ENCODE measurements at regions not wholly inside any gene's neighbourhood (a gene's known extent, or its start where the extent isn't known, plus 50 kb on each side); places are given as distances from the start of the nearest gene placed in this dataset.
"Not testable (repeated sequence)": the region's sequence is repeated elsewhere in the genome, so short reads cannot be mapped to it uniquely, and the experiment has no call there.

DNA sequence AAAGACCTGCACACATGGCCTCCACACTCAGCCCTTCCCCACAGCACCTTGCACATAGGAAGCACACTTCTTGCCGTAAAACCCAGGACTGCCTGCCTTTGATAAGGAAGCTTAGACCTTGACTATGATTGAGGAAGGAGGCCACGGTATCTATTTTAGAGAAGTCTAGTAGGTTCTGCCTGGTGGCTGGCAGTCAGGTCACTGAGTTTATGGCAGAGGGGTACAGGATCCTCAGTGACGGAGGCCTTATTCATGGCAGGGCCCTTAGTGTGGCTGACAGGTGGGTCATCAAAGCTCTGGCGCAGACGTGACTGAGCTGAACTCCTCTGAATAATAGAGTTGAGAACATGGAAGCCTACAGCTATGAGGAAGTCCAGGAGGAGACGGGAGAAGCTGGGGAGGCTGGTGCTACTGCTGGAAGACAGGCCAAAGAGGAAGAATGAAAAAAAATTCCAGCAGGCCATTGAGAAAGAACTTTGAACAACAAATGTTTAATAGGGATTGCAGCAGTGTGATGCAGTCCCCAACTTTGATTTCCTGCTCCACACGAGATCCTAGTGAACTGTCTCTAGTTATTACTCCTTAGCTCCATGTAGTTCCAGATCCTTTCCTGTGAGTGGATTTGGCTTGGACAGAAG is 142.8 kb downstream of the BCL2L11 start:
- H3K27ac ChIP-seq (ENCODE audit: low read depth in 1 of 2, low read length in 2 of 2); intact Hi-C loops (cut with DNase I, micrococcal nuclease); H3K4me3 Mint-ChIP-seq; CTCF ChIA-PET; H3K27me3 Mint-ChIP-seq; ATAC-seq (ENCODE audit: poor library complexity); POLR2A ChIA-PET; H3K4me1 Mint-ChIP-seq (ENCODE audit: low read depth); H3K36me3 Mint-ChIP-seq (ENCODE audit: low read depth); H3K4me1 ChIP-seq (ENCODE audit: insufficient read depth, low read length); H3K27me3 ChIP-seq (ENCODE audit: control insufficient read depth in 1 of 2, insufficient read depth in 2 of 2, low read length in 2 of 2); H3K9me3 Mint-ChIP-seq; H3K9me3 ChIP-seq (ENCODE audit: control insufficient read depth in 1 of 2, insufficient read depth in 1 of 2, low read length in 2 of 2); DNase-seq; H3K4me3 ChIP-seq (ENCODE audit: low read length); H3K36me3 ChIP-seq (ENCODE audit: insufficient read depth, low read length); H3K27ac Mint-ChIP-seq: not testable (repeated sequence)

DNA sequence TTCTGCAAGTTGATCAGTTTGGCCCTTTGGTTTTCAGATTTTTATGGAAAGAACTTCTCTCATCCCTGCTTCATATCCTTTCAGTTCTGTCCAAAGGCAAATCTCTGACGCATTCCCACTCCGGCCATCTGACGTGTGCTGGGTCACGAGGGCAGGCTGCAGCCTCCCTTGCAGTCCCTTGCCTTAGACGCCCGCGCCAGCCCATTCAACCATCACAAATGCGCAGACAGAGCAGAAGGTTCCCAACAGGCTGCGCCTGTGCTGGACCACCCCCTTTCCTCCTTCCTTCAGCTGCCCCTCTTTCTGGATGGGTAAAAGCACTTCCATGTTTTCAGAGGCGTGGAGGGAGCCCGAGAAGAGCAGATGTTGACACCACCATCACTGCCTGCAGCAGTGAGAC is 144.2 kb downstream of the BCL2L11 start:
- H3K4me3 ChIP-seq (ENCODE audit: low read length); intact Hi-C loops (cut with DNase I, micrococcal nuclease); H3K36me3 Mint-ChIP-seq (ENCODE audit: low read depth); H3K9me3 ChIP-seq (ENCODE audit: control insufficient read depth in 1 of 2, insufficient read depth in 1 of 2, low read length in 2 of 2); H3K27ac Mint-ChIP-seq; H3K27me3 ChIP-seq (ENCODE audit: control insufficient read depth in 1 of 2, insufficient read depth in 2 of 2, low read length in 2 of 2); CTCF ChIA-PET; POLR2A ChIA-PET; H3K4me1 ChIP-seq (ENCODE audit: insufficient read depth, low read length); H3K4me1 Mint-ChIP-seq (ENCODE audit: low read depth); H3K4me3 Mint-ChIP-seq; H3K27ac ChIP-seq (ENCODE audit: low read depth in 1 of 2, low read length in 2 of 2); H3K9me3 Mint-ChIP-seq; H3K27me3 Mint-ChIP-seq; ATAC-seq (ENCODE audit: poor library complexity); DNase-seq; H3K36me3 ChIP-seq (ENCODE audit: insufficient read depth, low read length): not testable (repeated sequence)

DNA sequence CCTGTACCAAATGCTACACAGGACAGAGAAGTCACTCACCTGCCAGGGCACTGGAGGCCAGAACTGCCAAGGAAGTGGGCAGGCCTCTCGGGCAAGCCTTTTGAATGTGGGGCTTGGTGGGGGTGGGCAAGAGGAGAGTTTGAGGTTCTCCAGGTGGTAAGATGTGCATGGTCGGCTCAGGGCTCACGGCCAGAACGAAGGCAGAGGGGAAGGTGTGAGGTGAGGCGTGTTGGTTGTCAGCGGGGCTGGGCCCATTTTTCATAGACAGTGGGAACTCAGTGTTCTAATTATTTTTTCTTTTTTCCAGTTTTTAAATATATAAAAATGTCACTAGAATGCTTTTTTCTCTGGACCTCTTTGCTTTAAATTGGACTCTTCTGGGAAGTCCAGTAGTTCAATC is 145.8 kb downstream of the BCL2L11 start:
- H3K27me3 ChIP-seq (ENCODE audit: control insufficient read depth in 1 of 2, insufficient read depth in 2 of 2, low read length in 2 of 2); DNase-seq; CTCF ChIA-PET; H3K4me1 ChIP-seq (ENCODE audit: insufficient read depth, low read length); H3K9me3 Mint-ChIP-seq; H3K36me3 Mint-ChIP-seq (ENCODE audit: low read depth); H3K27me3 Mint-ChIP-seq; H3K27ac ChIP-seq (ENCODE audit: low read depth in 1 of 2, low read length in 2 of 2); H3K4me3 ChIP-seq (ENCODE audit: low read length); H3K4me3 Mint-ChIP-seq; H3K36me3 ChIP-seq (ENCODE audit: insufficient read depth, low read length); H3K4me1 Mint-ChIP-seq (ENCODE audit: low read depth); H3K27ac Mint-ChIP-seq; H3K9me3 ChIP-seq (ENCODE audit: control insufficient read depth in 1 of 2, insufficient read depth in 1 of 2, low read length in 2 of 2); intact Hi-C loops (cut with DNase I, micrococcal nuclease); POLR2A ChIA-PET; ATAC-seq (ENCODE audit: poor library complexity): not testable (repeated sequence)

DNA sequence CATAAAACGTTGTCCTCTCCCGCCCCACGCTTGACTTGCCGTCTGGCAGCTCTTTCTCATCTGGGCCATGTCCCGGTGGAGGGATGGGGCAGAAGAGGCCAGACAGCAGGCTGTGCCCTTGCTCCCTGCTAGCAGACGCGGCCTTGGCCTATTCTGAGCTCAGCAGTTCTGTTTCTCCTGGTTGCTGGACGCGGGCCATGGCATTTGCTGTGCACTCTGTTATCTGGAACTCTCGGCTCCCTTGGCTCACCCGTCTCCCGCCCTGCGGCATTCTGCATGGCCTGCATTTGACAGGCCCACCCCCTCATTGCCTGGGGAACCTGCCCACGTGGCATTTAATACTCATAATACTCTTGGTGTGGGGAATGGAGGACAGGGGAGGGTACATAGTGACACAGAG is 146.3 kb downstream of the BCL2L11 start:
- ATAC-seq (ENCODE audit: poor library complexity); CTCF ChIA-PET; intact Hi-C loops (cut with DNase I, micrococcal nuclease): not testable (repeated sequence)

DNA sequence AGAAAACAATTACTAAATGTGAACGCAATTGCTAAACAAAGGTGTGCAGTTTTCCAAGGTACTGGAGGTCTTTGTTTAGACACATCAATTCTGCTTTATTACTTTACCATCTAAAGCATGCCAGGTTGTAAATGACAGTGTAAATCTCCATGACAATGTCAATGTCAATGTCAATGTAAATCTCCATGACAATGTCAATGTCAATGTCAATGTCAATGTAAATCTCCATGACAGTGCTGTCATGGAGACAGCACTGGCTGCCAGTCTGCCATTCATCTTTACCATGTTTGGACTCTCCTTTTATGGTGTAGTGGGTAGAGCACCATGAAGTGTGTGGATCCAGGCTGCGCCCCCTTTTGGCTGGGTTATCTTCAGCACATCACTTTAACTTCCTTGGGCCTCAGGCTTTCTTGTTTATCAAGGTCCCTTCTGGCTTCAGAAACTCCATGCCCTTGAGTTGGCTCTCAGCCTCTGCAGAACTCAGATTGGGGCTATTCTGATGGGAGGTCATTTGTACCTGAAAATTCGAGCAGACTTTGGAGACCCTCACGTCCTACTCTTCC is 149.1 kb downstream of the BCL2L11 start:
- H3K27me3 ChIP-seq (ENCODE audit: control insufficient read depth in 1 of 2, insufficient read depth in 2 of 2, low read length in 2 of 2); intact Hi-C loops (cut with DNase I, micrococcal nuclease); H3K36me3 ChIP-seq (ENCODE audit: insufficient read depth, low read length); H3K36me3 Mint-ChIP-seq (ENCODE audit: low read depth); H3K4me3 Mint-ChIP-seq; H3K4me1 Mint-ChIP-seq (ENCODE audit: low read depth); CTCF ChIA-PET; H3K9me3 Mint-ChIP-seq; H3K4me3 ChIP-seq (ENCODE audit: low read length); H3K9me3 ChIP-seq (ENCODE audit: control insufficient read depth in 1 of 2, insufficient read depth in 1 of 2, low read length in 2 of 2); H3K4me1 ChIP-seq (ENCODE audit: insufficient read depth, low read length); DNase-seq; H3K27ac ChIP-seq (ENCODE audit: low read depth in 1 of 2, low read length in 2 of 2); H3K27me3 Mint-ChIP-seq; ATAC-seq (ENCODE audit: poor library complexity); POLR2A ChIA-PET; H3K27ac Mint-ChIP-seq: not testable (repeated sequence)

More for the DNA sequence above, 146.3 kb downstream of the BCL2L11 start:
- H3K4me3 Mint-ChIP-seq; DNase-seq; H3K4me1 ChIP-seq (ENCODE audit: insufficient read depth, low read length); H3K27ac Mint-ChIP-seq; H3K27ac ChIP-seq (ENCODE audit: low read depth in 1 of 2, low read length in 2 of 2); H3K4me1 Mint-ChIP-seq (ENCODE audit: low read depth); H3K27me3 ChIP-seq (ENCODE audit: control insufficient read depth in 1 of 2, insufficient read depth in 2 of 2, low read length in 2 of 2); H3K36me3 Mint-ChIP-seq (ENCODE audit: low read depth); H3K36me3 ChIP-seq (ENCODE audit: insufficient read depth, low read length); H3K9me3 Mint-ChIP-seq; POLR2A ChIA-PET; H3K9me3 ChIP-seq (ENCODE audit: control insufficient read depth in 1 of 2, insufficient read depth in 1 of 2, low read length in 2 of 2); H3K27me3 Mint-ChIP-seq; H3K4me3 ChIP-seq (ENCODE audit: low read length): not testable (repeated sequence)

DNA sequence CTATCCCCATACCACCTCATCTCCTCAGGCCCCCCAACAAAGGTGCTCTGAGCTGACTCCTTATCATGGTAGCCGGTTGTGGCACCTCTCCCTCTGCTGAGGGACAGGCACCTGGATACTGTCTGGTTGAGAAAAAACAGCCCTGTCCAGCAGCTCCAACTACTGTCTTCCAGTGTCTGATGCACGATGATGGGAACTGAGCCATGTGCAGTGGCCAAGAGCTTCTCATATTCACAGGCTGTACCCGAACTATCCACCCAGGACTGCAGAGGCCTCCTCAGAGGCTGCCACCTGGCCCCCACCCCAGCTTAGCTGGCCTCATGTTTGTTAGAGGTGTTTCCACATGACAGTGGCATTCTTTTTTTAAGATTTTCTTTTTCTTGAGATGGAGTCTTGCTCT is 149.9 kb downstream of the BCL2L11 start:
- H3K36me3 Mint-ChIP-seq (ENCODE audit: low read depth); DNase-seq; H3K4me3 ChIP-seq (ENCODE audit: low read length); H3K9me3 Mint-ChIP-seq; H3K36me3 ChIP-seq (ENCODE audit: insufficient read depth, low read length); H3K27ac ChIP-seq (ENCODE audit: low read depth in 1 of 2, low read length in 2 of 2); H3K4me1 Mint-ChIP-seq (ENCODE audit: low read depth); POLR2A ChIA-PET; H3K4me1 ChIP-seq (ENCODE audit: insufficient read depth, low read length); intact Hi-C loops (cut with DNase I, micrococcal nuclease); H3K27ac Mint-ChIP-seq; H3K27me3 ChIP-seq (ENCODE audit: control insufficient read depth in 1 of 2, insufficient read depth in 2 of 2, low read length in 2 of 2); H3K4me3 Mint-ChIP-seq; CTCF ChIA-PET; ATAC-seq (ENCODE audit: poor library complexity); H3K9me3 ChIP-seq (ENCODE audit: control insufficient read depth in 1 of 2, insufficient read depth in 1 of 2, low read length in 2 of 2); H3K27me3 Mint-ChIP-seq: not testable (repeated sequence)

DNA sequence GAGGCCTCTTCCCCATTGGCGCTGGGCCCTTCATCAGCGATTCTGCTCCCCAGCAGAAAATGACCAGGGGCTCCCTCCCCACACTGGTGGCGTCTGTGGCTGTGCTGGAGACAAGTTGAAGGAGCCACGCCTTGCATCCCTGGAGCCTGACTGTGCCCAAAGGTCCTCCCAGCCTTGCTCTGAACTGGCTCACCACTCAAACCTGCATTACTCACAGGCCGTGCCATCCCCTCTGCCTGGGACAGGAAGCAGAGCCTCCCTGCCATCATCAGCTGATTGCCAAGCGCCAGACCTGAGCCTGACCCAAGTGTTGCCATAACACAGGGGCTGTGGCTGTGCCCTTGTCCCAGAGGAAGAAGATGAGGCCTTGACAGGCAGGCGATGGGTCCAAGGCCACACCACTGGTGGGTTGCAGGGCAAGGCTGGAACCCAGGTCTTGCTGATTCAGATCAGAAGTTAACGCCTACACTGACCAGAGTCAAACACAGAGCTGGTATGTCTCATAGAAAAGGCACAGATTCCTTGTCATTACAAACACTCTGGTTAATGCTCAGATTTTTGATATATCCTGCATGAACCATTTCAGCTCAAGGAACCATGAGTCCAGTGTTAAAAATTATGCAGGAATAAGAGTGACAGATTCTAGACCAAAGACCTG is 151.1 kb downstream of the BCL2L11 start:
- H3K27ac Mint-ChIP-seq; POLR2A ChIA-PET; H3K27me3 Mint-ChIP-seq; H3K4me3 ChIP-seq (ENCODE audit: low read length); H3K27ac ChIP-seq (ENCODE audit: low read depth in 1 of 2, low read length in 2 of 2); H3K9me3 ChIP-seq (ENCODE audit: control insufficient read depth in 1 of 2, insufficient read depth in 1 of 2, low read length in 2 of 2); H3K4me1 Mint-ChIP-seq (ENCODE audit: low read depth); H3K4me3 Mint-ChIP-seq; H3K9me3 Mint-ChIP-seq; CTCF ChIA-PET; H3K4me1 ChIP-seq (ENCODE audit: insufficient read depth, low read length); H3K36me3 Mint-ChIP-seq (ENCODE audit: low read depth); intact Hi-C loops (cut with DNase I, micrococcal nuclease); ATAC-seq (ENCODE audit: poor library complexity); H3K36me3 ChIP-seq (ENCODE audit: insufficient read depth, low read length); H3K27me3 ChIP-seq (ENCODE audit: control insufficient read depth in 1 of 2, insufficient read depth in 2 of 2, low read length in 2 of 2); DNase-seq: not testable (repeated sequence)
